ENCODE measurements at regions not wholly inside any gene's neighbourhood (a gene's known extent, or its start where the extent isn't known, plus 50 kb on each side); places are given as distances from the start of the nearest gene placed in this dataset.

GRCh38 chr2:204112084-204112770 is 175.7 kb downstream of the ICOS start (continued):
- TF ChIP-seq ETV6 (CRISPR knock-in tag; IDR thresholded peaks at IDR 0.05) (no peak), ZNF281 (CRISPR knock-in tag; IDR thresholded peaks at IDR 0.05) (no peak), ZNF219 (CRISPR knock-in tag; IDR thresholded peaks at IDR 0.05; ENCODE audit: borderline replicate concordance) (no peak), OVOL2 (CRISPR knock-in tag; IDR thresholded peaks at IDR 0.05; ENCODE audit: borderline replicate concordance) (no peak), JAZF1 (CRISPR knock-in tag; IDR thresholded peaks at IDR 0.05) (no peak)

GRCh38 chr2:204114295-204115136 is 178.0 kb downstream of the ICOS start:
- Mint-ChIP-seq H3K27ac (no peak overlapping the region), H3K4me1 (peaks cover 32% of the 10 kb centered on the region), H3K36me3 (no peaks in the 10 kb centered on the region), H3K4me3 (no peak overlapping the region), H3K27me3 (ENCODE audit: low read depth) (no peaks in the 10 kb centered on the region), H3K9me3 (no peaks in the 10 kb centered on the region)
- CTCF ChIA-PET: interaction anchor here (1.0 kb wide), 1 partner anchor 31 kb away, joined by 3 read pairs; no protein-coding TSS in a partner anchor
- no peak for DNase-seq (ENCODE audit: low spot score)
- no peak for TF ChIP-seq IRF1 (CRISPR knock-in tag; IDR thresholded peaks at IDR 0.05)
- TF ChIP-seq ARID4B (CRISPR knock-in tag; IDR thresholded peaks at IDR 0.05; ENCODE audit: borderline replicate concordance): no peak
- TF ChIP-seq MYBL2 (CRISPR knock-in tag; IDR thresholded peaks at IDR 0.05): no peak
- TF ChIP-seq E2F1 (CRISPR knock-in tag; IDR thresholded peaks at IDR 0.05): no peak
- ATAC-seq: peak; percentile 64
- POLR2A ChIA-PET: no interaction called here

- CTCF ChIA-PET: interaction anchor here (1.0 to 2.1 kb wide), 2 partner anchors 30 to 63 kb away, joined by 3 to 9 read pairs; no protein-coding TSS in a partner anchor
These were observed 178.8 kb downstream of the ICOS start for GRCh38 chr2:204115137-204116056.

More at GRCh38 chr2:204115137-204116056, 178.8 kb downstream of the ICOS start:
- Mint-ChIP-seq H3K27me3 (ENCODE audit: low read depth) (no peaks in the 10 kb centered on the region), H3K4me1 (peaks cover 27% of the 10 kb centered on the region), H3K27ac (peak overlapping the region; percentile 18; the same call in 1 of the 2 replicates), H3K9me3 (no peaks in the 10 kb centered on the region), H3K4me3 (no peak overlapping the region), H3K36me3 (no peaks in the 10 kb centered on the region)
- ATAC-seq (peak; percentile 61), DNase-seq (ENCODE audit: low spot score) (no peak)
- POLR2A ChIA-PET: no interaction called here
- no peak for TF ChIP-seq ZNF425 (CRISPR knock-in tag; conservative IDR thresholded peaks at IDR 0.05)
- peak; percentile 87; the same call in 1 of the 2 replicates for TF ChIP-seq NFE2L1 (CRISPR knock-in tag; IDR thresholded peaks at IDR 0.05)
